Stimulated activated CD8-positive, alpha-beta memory T cell treated with anti-CD3 and anti-CD28 coated beads, Interleukin-12 subunit alpha, Interleukin-12 subunit beta, amount 100 ng/mL, for 1 hour (primary cell): ENCODE measurements at regions not wholly inside any gene's neighbourhood (a gene's known extent, or its start where the extent isn't known, plus 50 kb on each side); places are given as distances from the start of the nearest gene placed in this dataset.

Experiments
- DNase-seq: peaks from one replicate; pipeline ENCODE4 v3.0.0-alpha.2; 2020; ENCODE audit warnings: low read depth

- DNase-seq = no peak
Observed at GRCh38 chr5:104736073-104736472, 1173.5 kb upstream of the NUDT12 start.

DNA sequence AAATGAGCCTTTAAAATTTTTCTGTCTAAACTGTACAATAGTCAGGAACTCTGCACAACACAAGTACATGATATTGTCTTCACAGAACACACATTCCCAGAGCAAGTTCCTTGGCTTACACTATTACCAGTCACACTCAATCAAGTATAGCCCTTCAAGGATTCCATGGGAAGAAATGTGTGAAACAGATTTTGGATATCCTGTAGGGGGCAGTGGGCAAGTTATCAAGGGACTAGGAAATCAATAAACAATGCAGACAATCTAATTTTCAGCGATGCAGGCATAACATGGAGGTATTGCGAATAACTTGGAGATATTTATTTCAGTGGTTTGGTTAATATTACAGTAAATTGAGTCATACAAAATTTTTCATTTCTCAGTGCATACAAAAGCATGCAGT lies 1171.5 kb upstream of the NUDT12 start:
- DNase-seq = no peak

- no peak for DNase-seq
Observed at GRCh38 chr5:104733063-104733669, 1170.6 kb upstream of the NUDT12 start.

DNA sequence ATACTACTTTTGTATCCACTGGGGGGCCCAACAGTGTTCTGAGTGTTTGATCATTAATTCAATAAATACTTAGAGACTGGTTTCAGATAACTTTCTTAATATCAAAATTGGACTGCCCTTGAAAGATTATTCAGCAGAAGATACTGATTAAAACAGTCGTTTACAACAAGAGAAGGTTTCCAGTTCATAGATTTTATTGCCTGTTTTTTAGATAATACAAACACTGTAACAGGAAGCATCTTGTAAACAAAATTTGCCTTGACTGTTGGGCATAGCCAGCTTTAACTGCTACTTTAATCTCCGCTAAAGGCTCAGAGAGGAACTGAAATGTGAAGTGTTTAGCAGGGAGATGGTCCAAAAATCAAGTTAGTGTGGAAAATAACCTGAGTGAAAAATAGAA lies 1168.7 kb upstream of the NUDT12 start:
- no peak for DNase-seq

DNA sequence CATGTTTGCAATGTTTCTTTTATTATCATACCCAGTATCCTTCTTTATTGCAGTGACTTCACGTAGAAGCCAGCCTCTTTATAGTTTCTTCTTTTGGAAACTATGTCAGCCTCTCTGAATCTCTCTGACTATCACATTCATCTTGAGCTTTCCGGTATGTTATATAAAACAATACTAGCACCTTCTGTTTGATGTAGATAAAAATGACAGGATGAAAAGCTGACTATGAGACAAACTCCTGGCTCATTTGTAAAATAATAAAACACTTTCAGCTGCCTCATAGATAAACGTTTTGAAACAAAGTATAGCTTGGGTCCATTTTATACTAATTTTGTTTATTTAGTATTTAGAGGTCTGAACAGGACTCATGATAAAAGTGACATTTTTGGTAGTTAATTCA lies 1145.4 kb upstream of the NUDT12 start:
- no peak for DNase-seq

- no peak for DNase-seq
Observed at GRCh38 chr5:104706600-104706999, 1144.0 kb upstream of the NUDT12 start.

- DNase-seq = no peak
Observed at GRCh38 chr5:104702212-104702611, 1139.6 kb upstream of the NUDT12 start.

DNA sequence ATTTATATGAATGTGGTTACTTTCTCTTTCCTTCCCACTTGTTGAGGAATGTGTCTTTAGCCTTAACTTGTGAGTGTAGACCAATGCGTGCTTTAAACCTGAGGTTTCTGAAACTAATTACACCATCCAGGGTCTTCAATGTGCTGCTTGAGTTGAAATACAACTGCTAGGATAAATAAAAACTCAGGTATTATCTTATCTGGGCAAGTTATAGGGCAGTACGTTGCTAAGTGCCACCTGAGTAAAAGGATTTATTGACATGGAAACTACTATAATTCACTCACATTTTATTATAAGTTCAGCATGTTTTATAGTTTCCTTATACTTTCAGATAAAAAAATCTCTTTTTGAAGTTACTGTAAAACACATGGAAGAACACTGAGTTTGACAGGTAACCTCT lies 1136.8 kb upstream of the NUDT12 start:
- DNase-seq = no peak

DNA sequence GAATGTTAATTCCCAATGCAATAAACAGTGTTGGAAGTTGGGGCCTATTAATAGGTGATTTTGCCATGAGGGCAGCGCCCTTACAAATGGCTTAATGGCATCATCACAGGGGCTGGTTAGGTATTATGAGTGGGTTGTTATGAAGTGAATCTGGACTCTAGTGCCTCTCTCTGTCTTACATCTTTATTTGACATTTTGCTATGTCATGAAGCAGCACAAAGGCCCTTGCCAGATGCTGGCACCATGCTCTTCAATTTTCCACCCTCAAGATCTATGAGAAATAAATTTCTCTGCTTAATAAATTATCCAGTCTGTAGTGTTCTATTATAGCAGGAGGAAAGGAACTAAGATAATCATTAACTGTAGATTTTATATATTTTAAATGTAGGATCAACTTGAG lies 1098.7 kb upstream of the NUDT12 start:
- no peak for DNase-seq

DNA sequence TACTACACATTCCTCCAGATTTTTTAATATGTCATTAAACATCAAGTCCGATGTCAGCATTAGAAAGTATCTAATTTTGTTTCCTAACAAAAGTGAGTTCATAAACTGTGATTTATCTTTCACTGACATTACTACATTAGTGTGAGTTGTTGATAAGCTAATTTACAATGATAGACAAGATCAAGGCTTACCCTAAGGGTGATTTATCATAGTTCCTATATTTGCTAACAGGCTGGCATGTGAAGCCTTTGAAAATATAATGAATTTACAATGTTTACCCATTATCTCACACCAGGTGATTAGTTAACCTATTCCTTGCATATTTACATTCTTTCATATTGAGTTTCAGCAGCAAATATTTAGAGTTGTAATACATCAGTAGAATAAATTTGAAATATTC lies 1096.9 kb upstream of the NUDT12 start:
- no peak for DNase-seq

GRCh38 chr5:104652271-104652861 lies 1089.8 kb upstream of the NUDT12 start:
- DNase-seq = no peak

DNA sequence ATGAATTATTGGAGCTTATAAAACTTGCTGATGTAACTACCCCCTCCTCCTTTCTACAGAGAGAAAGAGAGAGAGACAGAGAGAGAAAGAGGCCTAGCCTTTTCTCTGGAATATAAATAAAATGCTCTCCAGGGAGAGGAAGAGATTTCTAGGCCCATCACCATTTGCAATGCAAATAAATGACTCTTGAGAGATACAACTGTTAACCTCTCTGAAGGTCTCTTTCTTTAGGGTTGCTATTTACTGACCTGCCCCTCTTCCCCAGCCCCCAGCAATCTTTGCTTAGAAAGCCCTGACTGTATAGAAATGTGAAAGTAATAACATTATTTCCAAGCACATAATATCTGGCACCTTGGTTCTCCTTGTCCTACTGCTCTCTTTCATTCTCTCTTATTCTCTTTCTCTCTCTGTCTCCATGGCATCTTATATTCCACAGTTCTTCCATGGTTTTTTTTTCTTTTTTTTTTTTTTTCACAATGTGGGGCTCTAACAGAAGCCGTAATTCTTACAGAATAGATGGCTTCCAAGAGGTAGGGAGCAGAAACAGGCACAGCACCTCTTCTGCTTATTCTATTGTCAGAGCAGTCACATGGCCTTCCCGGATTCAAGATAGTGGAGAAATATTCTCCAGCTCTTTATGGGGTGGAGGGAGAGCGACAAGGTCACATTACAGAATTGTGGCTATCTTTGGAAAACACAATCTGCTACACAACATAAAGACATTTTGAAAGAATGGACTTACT lies 1087.9 kb upstream of the NUDT12 start:
- no peak for DNase-seq

- DNase-seq = no peak
Observed at GRCh38 chr5:104646416-104646815, 1083.8 kb upstream of the NUDT12 start.

DNA sequence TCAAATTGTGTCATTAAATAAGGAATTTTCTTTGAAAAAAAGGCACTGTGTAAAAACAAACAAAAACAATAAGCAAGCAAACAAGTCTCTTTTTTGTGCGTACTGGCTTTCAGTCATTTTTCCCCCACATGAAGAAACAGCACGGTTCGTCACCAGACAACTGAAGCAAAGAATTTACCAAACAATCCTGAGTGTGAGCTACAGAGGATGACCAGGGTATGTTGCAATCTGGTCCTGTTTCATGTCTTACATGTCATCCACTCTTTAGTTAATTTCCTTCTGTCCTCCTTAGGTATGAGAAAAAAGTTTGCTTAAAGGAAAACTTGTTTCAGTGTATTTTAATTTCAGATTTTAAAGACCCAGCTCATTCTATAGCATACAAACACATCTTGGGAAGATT lies 1080.7 kb upstream of the NUDT12 start:
- no peak for DNase-seq

DNA sequence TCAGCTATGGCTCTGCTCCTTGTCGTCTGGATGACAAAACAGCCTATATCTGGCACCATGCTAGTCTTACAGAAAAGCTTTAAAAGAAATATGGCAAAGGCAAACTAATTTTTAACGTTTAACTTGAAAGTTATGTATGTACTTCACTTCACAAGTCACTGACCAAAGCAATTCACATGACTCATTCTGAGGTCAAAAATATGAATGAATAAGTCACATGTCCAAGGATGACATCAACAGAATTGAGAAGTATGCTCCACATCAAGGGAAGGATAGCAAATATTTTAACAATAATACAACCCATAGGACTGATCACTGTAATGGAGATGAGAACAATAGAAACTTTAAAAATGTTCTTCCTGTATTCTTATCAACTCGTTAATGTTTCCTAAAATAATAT lies 1072.6 kb upstream of the NUDT12 start:
- DNase-seq = no peak

GRCh38 chr5:104628911-104629310 lies 1066.3 kb upstream of the NUDT12 start:
- DNase-seq = no peak

- no peak for DNase-seq
Observed at GRCh38 chr5:104626122-104626521, 1063.5 kb upstream of the NUDT12 start.

DNA sequence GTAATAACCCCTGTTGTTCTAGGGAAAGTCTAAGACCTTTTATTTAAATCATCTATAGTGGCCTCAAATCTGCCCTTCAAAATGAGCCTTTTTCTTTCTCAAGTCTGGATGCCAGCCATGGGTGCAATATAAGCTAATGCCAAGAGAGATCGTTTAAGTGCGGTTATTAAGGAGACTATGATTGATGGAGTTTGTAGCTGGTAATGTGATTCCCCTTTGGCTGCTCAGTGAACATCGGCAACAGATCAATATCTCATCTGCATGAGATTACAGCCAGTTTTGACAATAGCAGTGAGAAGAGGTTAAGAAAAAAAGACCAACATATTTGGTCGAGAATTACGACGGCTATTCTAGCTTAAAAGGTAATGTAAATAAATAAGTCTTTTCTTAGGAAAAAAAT lies 1049.4 kb upstream of the NUDT12 start:
- DNase-seq = no peak

DNA sequence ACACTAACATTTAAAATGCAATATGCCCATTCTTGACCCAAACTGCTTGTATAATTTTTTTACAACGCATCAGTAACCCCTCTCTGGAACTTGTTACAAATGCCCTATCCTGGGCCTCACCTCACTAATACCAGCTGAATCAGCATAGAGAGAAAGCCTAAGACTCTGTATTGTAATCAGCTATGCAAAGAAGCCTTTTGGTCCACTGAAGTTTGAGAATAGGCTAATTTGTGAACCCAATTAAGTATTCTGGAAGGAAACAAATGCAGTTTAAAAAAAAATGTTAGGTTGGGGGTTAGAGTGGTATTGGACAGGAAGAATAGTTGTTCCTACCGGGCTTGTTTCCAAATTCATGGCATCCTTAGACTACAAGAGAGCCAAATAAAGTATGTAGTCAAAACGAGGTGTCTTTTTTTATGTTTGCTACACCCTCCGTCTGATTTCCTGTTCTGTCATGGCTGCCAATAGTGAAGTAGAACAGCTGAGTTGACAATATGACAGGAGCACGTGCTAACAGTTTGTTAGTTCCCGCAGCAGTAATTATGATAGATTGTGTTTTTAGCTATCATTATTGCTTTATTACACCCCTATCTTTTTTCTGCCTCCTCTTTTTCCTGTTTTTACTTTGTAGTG lies 1048.7 kb upstream of the NUDT12 start:
- DNase-seq = no peak

- no peak for DNase-seq
Observed at GRCh38 chr5:104606258-104606829, 1043.8 kb upstream of the NUDT12 start.

- no peak for DNase-seq
Observed at GRCh38 chr5:104599726-104600125, 1037.1 kb upstream of the NUDT12 start.

- DNase-seq = no peak
Observed at GRCh38 chr5:104598285-104598684, 1035.7 kb upstream of the NUDT12 start.

GRCh38 chr5:104594850-104595249 lies 1032.3 kb upstream of the NUDT12 start:
- DNase-seq = no peak
